Activated CD8-positive, alpha-beta memory T cell treated with anti-CD3 and anti-CD28 coated beads for 1 hour (primary cell): ENCODE measurements at regions not wholly inside any gene's neighbourhood (a gene's known extent, or its start where the extent isn't known, plus 50 kb on each side); places are given as distances from the start of the nearest gene placed in this dataset.
"Not testable (repeated sequence)": the region's sequence is repeated elsewhere in the genome, so short reads cannot be mapped to it uniquely, and the experiment has no call there.

Source experiments
- DNase-seq, 2 donors: peaks; one replicate each; pipeline ENCODE4 v3.0.0-alpha.2; 2020; ENCODE audit warnings: low read depth in 1 of 2; ENCODE audit errors: extremely low read depth in 1 of 2

DNA sequence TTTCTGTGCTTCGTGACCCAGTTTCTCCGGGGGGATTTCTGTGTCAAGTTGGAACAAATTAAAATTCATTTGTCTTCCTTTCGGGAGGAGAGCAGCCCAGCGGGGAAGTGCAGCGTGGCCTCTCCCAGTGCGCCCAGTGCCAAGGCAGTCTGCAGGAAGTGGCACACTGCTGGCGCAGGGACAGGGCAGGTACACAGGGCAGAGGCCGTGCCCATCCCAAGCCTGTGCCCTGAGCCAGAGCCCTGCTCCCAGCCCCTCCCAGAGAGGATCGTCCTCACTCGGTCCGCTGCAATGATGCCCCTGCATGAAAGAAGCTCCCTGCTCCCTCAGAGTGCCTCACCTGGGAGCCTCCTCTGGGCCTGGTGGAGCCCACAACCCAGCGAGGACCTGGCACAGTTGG, 82.4 kb upstream of the PPP1R26 start:
- DNase-seq, result no peak

DNA sequence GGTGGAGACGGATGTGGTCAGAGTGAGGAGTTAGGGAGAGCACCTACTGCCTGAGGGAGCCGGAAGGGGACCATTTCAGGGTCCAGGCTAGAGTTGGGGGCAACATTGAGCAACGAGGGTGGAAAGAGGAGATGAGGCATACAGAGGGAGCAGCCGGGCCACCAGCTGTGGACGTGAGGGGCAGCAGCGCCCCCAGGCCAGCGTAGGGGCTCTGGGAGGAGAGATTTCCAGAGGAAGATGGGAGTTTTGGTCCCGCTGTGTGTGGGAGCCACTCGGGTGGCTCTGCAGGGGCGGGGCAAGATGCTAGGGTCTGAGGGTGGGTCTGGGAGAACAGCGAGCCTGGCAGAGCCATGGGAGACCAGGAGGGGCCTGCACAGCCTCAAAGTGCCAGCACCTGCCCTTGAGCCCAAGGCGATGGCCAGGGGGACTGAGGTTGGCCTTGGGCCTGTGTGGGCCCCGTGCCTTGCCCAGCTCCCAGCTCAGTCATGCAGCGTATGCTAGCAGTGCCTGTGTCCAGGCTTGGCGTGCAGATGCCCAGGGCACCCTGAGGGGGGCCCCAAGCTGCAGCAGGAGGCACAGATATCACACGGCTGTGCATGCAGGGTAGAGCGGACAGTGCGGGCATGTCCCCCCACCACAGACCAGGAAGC, 80.5 kb upstream of the PPP1R26 start:
- no peak for DNase-seq

DNA sequence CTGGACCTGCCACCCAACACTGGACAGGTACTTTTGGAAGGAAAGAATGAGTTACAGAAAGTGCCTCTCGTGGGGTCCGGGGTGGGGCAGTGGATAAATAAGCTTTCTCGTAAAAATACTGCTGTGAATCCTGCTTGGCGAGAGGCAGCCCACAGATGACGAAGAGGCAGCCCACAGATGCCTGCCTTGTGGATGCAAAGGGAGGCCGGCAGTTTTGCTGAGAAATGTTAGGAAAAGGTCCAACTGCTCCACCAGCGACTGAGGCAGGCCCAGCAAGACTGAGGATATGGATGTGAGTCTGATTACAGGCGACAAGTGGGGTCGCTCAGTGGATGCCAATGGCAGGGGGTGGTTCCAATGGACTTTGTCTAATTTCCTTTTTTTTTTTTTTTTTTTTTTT, 79.1 kb upstream of the PPP1R26 start:
- DNase-seq, result no peak

- no peak for DNase-seq
Measured at GRCh38 chr9:135401218-135401617, 78.4 kb upstream of the PPP1R26 start.

GRCh38 chr9:135402048-135402738, 77.4 kb upstream of the PPP1R26 start:
- DNase-seq, result no peak

DNA sequence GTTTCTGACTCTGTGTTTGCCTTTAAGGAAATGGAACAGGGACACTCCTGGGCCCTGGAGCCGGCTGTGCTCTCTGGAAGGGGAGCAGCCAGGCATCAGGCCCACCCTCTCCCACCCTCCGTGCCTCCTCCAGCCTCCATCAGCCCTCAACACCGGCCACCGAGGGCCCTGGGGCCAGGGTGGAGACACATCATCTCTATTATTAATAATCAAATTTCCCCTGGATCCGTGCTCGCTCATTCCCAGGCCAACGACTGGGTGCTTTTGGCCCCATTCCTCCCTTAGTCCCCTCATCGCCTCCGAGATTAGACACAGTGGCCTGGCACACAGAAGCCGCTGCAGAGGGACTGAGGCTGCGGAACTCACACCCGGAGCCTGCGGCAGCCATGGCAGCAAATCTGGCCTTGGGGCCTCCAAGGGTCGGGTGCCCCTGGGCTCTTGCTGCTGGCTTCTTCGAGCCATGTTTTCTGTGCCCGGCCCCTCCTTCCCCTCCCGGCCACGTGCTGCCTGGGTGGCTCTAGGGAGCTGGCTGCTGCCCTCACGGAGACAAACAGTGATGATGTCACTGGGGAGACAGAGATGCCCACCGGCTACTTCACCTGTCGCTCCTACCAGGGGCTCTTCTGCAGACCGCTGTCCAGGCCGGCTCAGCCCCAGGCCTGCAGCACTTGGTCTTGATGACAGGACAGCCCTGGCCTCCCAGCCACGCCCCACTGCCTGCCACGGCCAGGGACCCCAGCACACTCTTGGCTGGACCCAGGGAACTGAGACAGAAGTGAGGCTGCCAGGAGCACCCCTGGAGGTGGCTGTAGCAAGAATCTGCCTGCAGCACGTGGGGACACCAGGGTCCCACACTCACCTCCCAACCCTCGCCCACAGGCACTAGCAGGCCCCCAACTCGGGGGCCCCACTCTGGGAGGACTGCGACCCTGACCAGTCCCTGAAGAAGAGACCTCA, 76.6 kb upstream of the PPP1R26 start:
- DNase-seq, result no peak

GRCh38 chr9:135403733-135404450, 75.7 kb upstream of the PPP1R26 start:
- no peak for DNase-seq

DNA sequence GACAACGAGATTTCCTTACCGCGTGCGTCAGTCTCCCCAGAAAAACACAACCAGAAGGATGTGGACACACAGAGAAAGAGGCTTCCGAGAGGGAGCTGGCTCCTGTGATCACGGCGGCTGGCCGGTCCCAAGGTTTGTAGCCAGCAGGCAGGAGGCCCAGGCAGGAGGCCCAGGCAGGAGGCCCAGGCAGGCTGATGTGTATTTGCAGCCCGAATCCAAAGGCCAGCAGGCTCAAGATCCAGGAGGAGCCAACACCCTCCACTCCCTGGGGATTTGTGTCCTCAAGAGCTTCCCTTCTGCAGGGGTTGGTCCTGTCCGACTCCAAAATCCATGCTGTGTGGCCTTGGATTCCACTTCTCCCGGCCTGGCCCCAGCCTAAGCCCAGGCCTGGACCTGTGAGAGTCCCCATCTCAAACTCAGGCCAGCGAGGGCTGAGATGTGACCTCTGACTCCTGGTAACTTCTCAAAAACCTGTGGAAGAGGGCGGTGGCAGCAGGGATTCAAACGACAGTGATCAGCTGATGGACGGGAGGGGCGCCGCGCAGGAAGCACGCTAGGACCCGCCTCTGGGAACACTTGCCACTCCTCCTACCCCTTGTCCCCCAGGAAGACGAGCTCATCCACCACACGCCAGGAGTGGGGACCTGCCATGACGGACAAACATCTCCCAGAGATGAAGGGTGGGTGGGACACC, 75.0 kb upstream of the PPP1R26 start:
- no peak for DNase-seq

DNA sequence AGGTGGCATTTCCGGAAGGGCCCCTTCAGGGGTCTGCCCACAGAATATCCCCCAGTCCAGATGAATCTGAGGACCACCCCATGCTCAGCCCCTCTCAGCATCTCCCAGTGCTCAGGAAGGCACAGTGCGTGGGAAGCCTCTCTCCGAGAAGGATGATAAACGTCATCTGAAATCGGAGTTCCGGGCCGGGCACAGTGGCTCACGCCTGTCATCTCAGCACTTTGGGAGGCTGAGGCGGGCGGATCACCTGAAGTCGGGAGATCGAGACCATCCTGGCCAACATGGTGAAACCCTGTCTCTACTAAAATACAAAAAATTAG, 74.5 kb upstream of the PPP1R26 start:
- DNase-seq, result not testable (repeated sequence)

- DNase-seq, result no peak
Measured at GRCh38 chr9:135408476-135409254, 70.9 kb upstream of the PPP1R26 start.

- no peak for DNase-seq
Measured at GRCh38 chr9:135409286-135410200, 70.0 kb upstream of the PPP1R26 start.

DNA sequence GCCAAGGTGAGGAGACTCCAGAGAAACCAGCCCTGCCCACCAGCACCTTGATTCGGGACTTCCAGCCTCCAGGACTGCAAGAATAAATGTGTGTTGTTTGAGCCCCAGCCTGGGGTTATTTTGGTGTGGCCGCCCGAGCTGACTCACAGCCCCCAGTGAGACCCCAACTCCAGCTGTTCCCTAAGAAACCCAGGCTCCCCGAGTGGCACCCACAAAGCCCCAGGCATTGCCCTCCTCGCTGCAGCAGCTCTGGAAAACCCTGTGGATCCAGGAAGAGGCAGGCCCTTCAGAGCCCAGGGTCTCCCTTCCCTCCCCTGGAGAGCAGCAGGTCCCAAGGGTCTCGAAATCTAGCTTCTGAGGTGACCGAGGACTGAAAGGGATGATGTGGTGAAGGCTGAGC, 69.2 kb upstream of the PPP1R26 start:
- DNase-seq, result no peak

GRCh38 chr9:135410831-135411473, 68.6 kb upstream of the PPP1R26 start:
- DNase-seq, result no peak

DNA sequence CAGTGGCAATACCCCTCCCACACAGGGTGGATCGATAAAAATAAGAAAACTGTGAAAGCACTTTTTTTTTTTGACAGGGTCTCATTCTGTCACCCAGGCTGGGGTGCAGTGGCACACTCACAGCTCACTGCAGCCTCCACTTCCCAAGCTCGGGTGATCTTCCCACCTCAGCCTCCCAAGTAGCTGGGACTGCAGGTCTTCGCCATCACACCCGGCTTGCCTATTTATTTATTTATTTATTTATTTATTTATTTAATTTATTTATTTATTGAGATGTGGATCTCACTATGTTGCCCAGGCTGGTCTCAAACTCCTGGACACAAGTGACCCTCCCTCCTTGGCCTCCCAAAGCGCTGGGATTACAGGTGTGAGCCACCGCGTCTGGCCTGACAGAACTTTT, 68.0 kb upstream of the PPP1R26 start:
- not testable (repeated sequence) for DNase-seq

- DNase-seq, result peak; percentile 8 to 52
Measured at GRCh38 chr9:135412315-135413085, 67.1 kb upstream of the PPP1R26 start.

DNA sequence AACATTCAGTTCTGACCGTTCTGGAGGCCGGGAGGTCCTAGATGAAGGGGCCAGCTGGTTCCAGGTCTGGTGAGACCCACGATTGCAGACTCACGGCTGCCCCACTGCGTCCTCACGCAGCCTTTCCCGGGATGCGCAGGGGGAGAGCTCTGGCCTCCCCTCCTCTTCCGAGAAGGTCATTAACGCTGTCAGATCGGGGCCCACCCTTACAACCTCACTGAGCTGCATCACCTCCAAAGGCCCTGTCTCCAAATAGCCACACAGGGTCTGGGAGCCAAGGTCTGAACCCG, 66.6 kb upstream of the PPP1R26 start:
- DNase-seq, result no peak

DNA sequence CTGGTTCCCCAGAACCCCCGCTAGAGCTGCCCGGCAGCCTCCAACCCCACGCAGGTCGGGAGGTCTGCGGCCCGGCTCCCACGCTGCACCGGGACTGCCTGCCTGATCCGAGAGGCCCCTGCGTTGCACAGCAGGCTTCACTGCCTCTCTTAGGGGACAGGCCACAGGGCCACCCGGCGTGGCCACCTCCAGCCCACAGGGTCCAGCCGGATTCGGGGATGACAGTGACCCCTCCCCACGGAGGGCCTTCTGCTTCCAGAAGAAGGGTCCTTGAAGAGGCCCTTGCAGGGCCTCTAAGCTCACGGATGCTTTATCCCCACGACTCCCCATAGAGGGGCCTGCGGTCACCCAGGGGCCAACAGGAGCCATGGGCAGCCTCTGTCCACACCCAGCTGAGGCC, 66.1 kb upstream of the PPP1R26 start:
- no peak for DNase-seq

DNA sequence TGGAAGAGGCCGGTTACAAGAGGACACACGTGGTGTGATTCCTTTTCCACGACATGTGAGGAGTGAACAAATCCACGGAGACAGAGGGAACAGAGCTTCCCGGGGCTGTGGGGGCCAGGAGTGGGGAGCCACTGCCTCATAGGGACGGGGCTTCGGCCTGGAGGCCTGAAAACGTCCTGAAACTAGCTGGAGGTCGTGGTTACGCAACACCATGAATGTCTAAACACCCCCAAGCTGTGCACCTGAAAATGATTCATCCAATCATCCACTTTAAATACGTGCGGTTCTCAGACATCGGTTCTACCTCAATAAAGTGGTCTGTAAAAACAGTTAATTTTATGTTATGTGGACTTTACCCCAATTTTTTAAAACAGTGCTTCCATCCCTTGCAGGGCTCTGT, 65.3 kb upstream of the PPP1R26 start:
- no peak for DNase-seq
